NCI-H345 (cell line): ENCODE measurements at regions not wholly inside any gene's neighbourhood (a gene's known extent, or its start where the extent isn't known, plus 50 kb on each side); places are given as distances from the start of the nearest gene placed in this dataset.
A peak's percentile ranks its signal among the peaks of the same experiment; 100 is the strongest.

ENCODE experiments used
- DNase-seq: peaks from one replicate; lab custom pipeline; 2025; lab: John Stamatoyannopoulos, UW

GRCh38 chr1:38718031-38718430, 141.5 kb downstream of the RRAGC start:
- no peak for DNase-seq

DNA sequence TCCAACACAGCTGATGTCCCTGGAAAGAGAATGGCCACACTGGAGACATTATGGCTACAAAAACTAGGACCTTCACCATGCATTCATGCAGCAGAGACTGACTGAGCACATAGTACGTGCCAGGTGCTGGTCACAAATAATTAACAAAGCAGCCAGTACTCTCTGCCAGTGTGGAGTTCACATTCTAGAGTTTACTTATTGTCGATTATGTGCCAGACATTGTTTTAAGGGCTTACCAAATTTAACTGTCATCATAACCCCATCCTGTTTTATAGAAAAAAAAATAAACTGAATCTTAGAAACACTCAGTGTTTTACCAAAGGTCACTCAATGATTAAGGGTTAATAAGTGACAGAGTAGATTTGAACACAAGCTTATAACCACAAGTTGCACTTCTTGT, 143.3 kb downstream of the RRAGC start:
- DNase-seq = no peak

GRCh38 chr1:38715415-38715814, 144.2 kb downstream of the RRAGC start:
- DNase-seq = no peak

- DNase-seq = no peak
Observed at GRCh38 chr1:38712046-38712445, 147.5 kb downstream of the RRAGC start.

- DNase-seq = no peak
Observed at GRCh38 chr1:38708701-38709258, 150.8 kb downstream of the RRAGC start.

DNA sequence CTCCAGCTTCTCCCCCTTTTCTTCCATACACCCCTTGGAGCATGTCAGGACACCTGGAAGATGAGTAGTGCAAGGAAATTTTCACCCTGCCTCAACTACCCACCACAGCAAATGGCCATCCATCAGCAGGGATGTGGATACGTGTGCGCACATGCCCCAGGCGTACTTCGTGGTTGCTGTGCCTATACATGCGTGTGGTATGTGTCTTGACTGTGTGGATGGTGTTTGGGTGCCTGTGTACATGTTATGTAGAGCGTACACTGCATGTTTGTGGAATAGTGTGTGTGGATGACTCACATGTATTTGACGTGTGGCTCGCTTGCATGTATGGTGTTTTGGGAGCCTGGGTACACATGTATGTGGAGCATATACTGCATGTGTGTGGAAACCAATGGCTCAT, 158.5 kb downstream of the RRAGC start:
- DNase-seq = no peak

GRCh38 chr1:38700077-38700470, 159.5 kb downstream of the RRAGC start:
- DNase-seq = no peak

GRCh38 chr1:38699330-38700076, 160.1 kb downstream of the RRAGC start:
- DNase-seq = no peak

- DNase-seq = no peak
Observed at GRCh38 chr1:38697387-38697786, 162.2 kb downstream of the RRAGC start.

- no peak for DNase-seq
Observed at GRCh38 chr1:38696371-38696770, 163.2 kb downstream of the RRAGC start.

DNA sequence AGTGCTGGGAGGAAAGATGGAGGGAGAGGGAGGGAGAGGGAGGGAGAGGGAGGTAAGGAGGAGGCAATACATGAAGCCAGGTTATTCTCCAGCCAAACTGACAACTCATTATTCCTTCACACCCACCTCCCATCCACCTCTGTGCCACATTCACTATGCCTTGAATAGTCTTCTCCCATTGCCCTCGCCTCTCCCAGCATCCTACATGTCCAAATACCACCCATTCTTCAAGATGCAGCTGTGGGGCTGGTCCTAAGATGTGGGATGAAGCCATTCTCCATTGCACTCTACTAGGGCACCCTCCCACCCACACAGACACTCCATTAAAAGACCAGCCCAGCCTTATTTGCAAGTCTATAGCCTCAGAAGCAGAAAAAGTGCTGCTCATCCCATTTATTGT, 165.8 kb downstream of the RRAGC start:
- DNase-seq = no peak

DNA sequence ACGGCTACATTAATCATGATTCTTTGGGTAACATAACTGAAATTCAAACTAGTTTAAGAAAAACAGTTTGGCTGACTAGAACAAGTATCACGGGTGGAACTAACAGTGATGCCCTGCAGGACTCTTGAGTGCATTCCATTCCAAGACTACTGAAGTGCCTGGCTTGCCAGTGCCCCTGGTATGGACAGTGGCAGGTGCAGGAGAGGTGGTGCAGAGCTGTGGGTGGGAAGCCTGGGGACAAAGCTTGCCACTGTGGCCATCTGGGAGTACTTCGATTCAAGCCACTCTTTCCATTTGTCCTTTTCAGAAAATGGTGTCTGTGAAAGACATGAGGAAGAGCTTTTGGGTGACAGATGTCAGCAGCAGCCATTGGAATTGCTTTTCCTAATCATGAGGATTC, 166.5 kb downstream of the RRAGC start:
- DNase-seq = no peak

DNA sequence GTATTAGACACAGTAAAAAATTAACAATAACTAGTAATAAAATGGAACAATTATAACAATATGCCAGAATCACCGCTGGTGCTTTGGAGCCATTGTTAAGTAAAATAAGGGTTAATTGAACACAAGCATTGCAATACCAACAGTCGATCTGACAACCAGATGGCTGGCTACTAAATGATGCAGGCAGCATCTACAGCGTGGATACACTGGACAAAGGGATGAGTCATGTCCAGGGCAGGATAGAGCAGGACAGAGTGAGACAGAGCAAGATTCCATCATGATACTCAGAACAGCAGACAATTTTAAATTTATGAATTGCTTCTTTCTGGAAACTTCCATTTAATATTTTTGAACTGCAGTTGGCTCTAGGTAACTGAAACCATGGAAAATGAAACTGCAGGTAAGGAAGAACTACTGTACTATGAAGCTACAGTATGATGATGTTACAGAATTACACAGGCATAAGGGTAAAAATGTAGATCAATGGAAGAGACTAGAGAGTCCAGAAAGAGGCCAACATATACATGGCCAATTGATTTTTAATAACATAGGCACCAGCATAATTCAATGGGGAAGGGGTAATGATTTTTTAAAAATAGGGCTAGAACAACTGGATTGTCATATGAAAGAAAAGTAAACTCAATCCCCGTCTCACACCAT, 168.7 kb downstream of the RRAGC start:
- DNase-seq = no peak

DNA sequence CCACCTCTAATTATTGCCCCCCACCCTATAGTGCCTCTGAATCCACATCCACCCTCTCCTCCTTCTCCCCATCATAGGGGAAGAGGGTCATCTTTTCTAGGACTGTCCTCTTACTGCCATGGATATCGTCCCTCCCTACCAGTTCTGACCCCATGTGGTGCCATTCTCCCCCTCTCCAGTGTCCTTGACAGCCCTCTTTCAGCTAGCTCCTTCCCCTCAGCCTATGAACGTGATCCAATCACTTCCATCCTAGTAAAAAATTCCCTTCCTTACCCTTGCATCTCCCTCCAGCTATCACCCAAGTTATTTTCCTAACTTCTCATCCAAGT, 172.7 kb downstream of the RRAGC start:
- no peak for DNase-seq

GRCh38 chr1:38686167-38686926, 173.2 kb downstream of the RRAGC start:
- no peak for DNase-seq

GRCh38 chr1:38685388-38685787, 174.2 kb downstream of the RRAGC start:
- DNase-seq = no peak

DNA sequence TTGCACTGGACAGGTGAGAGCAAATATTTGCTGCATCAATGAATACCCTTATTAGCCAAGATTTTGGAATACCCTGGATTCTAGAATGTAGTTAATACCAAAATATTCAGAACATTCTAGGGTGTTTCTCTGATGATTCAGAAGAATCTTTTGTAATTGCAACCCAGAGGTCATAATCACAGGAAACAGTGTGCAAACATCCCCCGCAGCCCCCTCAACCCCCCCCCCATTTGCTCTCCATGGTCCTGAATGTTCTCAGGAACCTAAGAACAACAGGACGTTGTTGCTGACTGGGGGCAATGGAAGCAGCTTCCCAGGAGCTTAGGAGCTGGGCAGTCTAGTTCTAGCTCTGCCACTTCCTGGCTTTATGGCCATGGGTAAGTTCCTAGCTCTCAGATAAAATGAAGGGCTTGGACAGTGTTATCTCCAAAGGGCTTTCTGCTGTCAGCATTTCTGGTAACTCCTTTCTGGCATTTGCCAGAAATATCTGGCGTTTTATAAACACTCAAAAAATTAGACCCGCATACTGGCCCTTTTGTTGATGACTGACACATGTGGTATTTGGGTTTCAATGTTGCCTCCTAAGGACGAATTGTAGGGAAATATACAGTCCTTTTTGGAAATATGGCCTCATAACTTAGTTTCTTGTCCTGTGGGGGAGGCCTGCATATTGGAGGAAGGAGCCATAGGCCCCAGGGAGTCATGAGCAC, 178.6 kb downstream of the RRAGC start:
- DNase-seq = no peak

- no peak for DNase-seq
Observed at GRCh38 chr1:38677756-38678155, 181.8 kb downstream of the RRAGC start.

- no peak for DNase-seq
Observed at GRCh38 chr1:38677311-38677710, 182.3 kb downstream of the RRAGC start.

- DNase-seq = no peak
Observed at GRCh38 chr1:38672692-38673091, 186.9 kb downstream of the RRAGC start.

DNA sequence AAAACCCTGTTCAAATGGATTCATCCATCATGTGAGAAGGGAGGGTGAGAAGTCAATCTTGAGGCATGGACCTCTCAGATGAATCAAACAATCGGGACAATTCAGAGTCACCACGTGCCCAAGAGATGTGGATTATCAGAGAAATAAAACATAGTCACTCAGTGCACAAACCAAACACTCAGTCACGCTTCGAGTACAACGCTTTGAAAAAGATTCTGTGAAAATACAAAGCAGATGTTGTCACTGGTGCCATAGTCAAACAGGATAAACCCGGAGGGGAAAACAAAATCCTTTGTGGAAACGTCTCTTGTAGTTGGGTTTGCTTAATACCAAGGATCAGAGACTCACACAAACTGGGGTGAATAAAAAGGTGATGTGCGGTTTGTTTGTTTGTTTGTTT, 188.4 kb downstream of the RRAGC start:
- peak; percentile 89 for DNase-seq

DNA sequence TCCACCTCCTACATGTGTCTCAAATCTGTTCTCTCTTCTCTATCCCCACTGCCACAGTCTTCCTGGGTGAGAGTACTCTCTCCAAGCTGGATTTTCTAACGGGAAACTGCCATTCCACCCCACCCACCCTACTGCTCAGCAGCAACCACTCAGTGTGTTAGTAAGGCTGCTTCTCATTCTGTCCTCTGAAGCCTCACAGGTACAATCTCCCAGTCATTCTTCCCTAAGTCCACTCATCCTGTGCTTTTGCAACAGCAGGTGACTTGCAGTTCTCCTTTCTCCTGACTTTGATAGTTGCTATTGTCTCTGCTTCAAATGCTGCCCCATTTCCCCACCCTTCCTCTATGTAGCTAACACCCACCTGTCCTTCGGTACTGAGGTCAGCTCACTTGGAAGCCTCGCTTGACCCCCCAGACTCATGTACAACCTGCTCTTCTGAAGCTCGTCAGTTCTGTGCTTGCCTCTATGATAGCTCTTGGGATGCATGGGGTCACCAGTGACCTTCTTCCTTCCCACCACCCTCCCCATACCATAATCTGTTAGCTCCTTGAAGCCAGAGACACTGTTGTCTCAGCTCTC, 188.9 kb downstream of the RRAGC start:
- DNase-seq = no peak
